Upper lobe of right lung (tissue), 1 donor: ENCODE measurements at regions not wholly inside any gene's neighbourhood (a gene's known extent, or its start where the extent isn't known, plus 50 kb on each side); places are given as distances from the start of the nearest gene placed in this dataset.

Source experiments
- ATAC-seq: fragments of 200-7000 bp; cut with Tn5 transposase; one replicate; pipeline ENCODE4 v1.9.1; 2020; ENCODE audit warnings: mild to moderate bottlenecking, moderate library complexity
- DNase-seq: peaks from one replicate; pipeline ENCODE4 v3.0.0-alpha.2; 2020
- H3K27ac ChIP-seq: fragments of 200-600 bp; one replicate; pipeline ENCODE4 v1.8.0; 2022
- H3K27me3 ChIP-seq: fragments of 200-600 bp; one replicate; pipeline ENCODE4 v1.8.0; 2022; ENCODE audit warnings: mild to moderate bottlenecking
- H3K36me3 ChIP-seq: fragments of 200-600 bp; one replicate; pipeline ENCODE4 v1.8.0; 2022
- H3K4me1 ChIP-seq: fragments of 200-600 bp; one replicate; pipeline ENCODE4 v1.8.0; 2022
- H3K4me3 ChIP-seq: fragments of 200-600 bp; one replicate; pipeline ENCODE4 v1.8.0; 2022; ENCODE audit warnings: mild to moderate bottlenecking
- H3K9me3 ChIP-seq: fragments of 200-600 bp; one replicate; pipeline ENCODE4 v1.8.0; 2022
- intact Hi-C: fragments of 100-400 bp; cut with DNase I; formaldehyde crosslinking; loops from one replicate; pipeline ENCODE4 v1.11.0; 2022
- TF ChIP-seq, protein P1 (sequence below): fragments of 200-600 bp; IDR thresholded peaks from one replicate; pipeline ENCODE4 v1.8.0; 2022; ENCODE audit warnings: antibody characterized with exemption
- donor health status: DM: no; HTN: yes; CAD: no; lungs with severe emphysema.

DNA sequence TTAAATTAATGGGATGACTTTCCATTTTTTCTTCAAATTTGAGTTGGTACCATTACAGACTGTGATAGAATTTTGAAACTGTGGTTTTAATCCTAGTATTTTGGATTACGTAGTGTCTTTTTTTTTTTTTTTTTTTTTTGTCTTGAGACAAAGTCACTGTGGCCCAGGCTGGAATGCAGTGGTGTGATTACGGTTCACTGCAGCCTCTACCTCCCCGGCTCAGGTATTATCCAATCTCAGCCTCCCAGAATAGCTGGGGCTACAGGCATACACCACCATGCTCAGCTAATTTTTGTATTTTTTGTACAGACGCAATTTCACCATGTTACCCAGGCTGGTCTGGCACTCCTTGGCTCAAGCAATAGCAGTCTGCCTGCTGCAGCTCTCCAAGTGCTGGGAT, 87.1 kb downstream of the SOX4 start:
- DNase-seq, result no peak
- no peak for ATAC-seq

DNA sequence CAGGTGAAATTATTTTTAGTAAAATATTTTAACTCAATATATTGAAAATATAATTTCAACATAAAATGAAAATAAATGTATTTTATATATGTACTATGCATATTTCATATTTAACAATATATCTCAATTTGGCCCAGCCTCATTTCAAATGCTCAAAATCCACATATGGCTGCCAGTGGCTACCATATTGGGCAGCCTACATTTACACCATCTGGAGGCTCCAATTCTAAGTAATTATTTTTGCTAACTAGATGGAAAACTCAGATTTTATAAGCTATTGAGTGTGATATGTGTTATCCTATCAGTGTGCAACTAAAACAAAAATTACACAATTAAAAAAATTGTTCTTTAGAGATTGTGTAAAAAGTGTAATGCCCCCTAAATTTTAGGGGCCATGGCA, 96.9 kb downstream of the SOX4 start:
- Histone ChIP-seq H3K27me3 (no peaks in the 10 kb centered on the region), H3K4me1 (peaks cover 4% of the 10 kb centered on the region), H3K9me3 (no peaks in the 10 kb centered on the region), H3K27ac (no peak overlapping the region), H3K4me3 (no peak overlapping the region), H3K36me3 (no peaks in the 10 kb centered on the region)
- no peak for ATAC-seq
- DNase-seq, result no peak
- TF ChIP-seq, protein P1, sequence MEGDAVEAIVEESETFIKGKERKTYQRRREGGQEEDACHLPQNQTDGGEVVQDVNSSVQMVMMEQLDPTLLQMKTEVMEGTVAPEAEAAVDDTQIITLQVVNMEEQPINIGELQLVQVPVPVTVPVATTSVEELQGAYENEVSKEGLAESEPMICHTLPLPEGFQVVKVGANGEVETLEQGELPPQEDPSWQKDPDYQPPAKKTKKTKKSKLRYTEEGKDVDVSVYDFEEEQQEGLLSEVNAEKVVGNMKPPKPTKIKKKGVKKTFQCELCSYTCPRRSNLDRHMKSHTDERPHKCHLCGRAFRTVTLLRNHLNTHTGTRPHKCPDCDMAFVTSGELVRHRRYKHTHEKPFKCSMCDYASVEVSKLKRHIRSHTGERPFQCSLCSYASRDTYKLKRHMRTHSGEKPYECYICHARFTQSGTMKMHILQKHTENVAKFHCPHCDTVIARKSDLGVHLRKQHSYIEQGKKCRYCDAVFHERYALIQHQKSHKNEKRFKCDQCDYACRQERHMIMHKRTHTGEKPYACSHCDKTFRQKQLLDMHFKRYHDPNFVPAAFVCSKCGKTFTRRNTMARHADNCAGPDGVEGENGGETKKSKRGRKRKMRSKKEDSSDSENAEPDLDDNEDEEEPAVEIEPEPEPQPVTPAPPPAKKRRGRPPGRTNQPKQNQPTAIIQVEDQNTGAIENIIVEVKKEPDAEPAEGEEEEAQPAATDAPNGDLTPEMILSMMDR, result no peak
- intact Hi-C loops, result no loop called here

More for the DNA sequence above, 87.1 kb downstream of the SOX4 start:
- TF ChIP-seq, protein P1, result no peak
- no peak overlapping the region for H3K4me3 ChIP-seq
- H3K27ac ChIP-seq, result no peak overlapping the region
- H3K27me3 ChIP-seq, result no peaks in the 10 kb centered on the region
- no peaks in the 10 kb centered on the region for H3K9me3 ChIP-seq
- no peaks in the 10 kb centered on the region for H3K4me1 ChIP-seq
- intact Hi-C loops, result no loop called here
- H3K36me3 ChIP-seq, result no peaks in the 10 kb centered on the region

DNA sequence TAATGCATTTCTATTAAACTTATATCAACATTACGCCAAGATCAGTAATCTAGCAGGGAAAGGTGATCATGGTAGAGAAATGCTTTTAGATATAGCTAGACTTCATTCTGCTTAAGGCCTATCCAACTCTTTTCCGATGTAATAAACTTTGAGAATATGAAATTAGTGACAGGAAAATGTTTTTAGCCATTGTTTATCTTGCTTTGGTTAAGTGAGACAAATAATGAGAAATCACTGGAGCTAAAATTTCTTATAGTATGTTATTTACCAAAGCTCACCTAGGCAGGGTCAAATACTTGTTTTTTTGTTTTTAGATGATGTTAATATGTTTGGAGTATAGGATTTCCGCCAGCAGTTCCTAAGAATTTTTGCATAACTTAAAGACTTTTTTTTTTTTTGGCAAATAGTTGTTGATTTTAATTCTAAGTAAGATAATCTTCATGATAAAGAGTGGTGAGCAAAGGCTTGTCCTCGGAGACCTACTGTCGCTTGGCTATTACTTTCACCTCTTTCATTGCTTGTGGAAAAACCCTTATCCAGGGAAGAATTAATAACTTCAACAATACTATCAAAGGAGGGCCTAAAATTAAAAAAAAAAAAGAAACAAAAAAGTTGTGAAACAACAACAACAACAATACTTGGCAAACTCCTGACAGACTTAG, 98.3 kb downstream of the SOX4 start:
- DNase-seq (no peak), ATAC-seq (no peak)
- no peaks in the 10 kb centered on the region for H3K36me3 ChIP-seq
- no peaks in the 10 kb centered on the region for H3K9me3 ChIP-seq
- no peak overlapping the region for H3K4me3 ChIP-seq
- H3K27ac ChIP-seq, result no peak overlapping the region
- TF ChIP-seq, protein P1, result no peak
- no peaks in the 10 kb centered on the region for H3K27me3 ChIP-seq
- intact Hi-C loops, result no loop called here
- peaks cover 4% of the 10 kb centered on the region for H3K4me1 ChIP-seq

DNA sequence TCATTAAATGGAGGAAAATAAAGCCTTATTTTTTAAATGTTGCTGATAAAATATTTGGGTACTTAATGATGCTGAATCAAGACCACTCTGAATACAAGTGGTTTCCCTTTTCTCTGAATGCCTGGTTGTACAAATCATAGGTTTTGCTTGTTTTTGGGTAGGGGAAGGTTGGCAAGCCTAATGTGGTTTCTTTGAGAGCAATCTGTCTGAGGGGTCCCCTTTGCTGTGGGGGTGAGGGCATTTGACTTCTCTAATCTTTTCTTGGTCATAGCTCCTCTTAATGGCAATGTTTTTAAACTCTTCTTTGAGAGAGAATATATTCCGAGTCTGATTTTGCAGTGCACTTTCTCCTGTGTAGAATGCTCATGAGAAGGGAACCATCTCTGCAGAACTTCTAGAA, 99.2 kb downstream of the SOX4 start:
- Histone ChIP-seq H3K36me3 (no peaks in the 10 kb centered on the region), H3K4me3 (no peak overlapping the region), H3K27me3 (no peaks in the 10 kb centered on the region), H3K27ac (no peak overlapping the region), H3K4me1 (peaks cover 4% of the 10 kb centered on the region), H3K9me3 (no peaks in the 10 kb centered on the region)
- intact Hi-C loops, result no loop called here
- TF ChIP-seq, protein P1, result no peak
- ATAC-seq (no peak), DNase-seq (no peak)

DNA sequence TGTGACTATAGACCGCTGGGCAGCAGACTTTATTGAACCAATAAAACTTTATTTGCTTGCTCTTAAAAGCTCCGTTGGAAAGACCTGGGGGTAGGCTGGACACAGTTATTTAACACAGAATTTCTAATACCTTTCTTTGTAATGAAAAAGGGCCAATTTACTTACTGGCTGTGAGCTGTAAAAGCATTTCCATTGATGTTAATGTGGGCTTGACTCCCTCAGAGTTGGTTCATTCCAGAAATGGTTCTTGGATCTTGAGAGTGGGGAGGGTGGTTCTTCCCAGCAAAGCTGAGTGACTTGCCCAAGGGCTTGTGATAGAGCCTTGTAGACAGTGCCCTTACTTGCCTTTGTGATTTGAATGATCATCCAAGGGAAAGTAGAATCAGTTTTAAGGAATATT, 100.6 kb downstream of the SOX4 start:
- TF ChIP-seq, protein P1, result no peak
- ATAC-seq, result no peak
- intact Hi-C loops, result no loop called here

More for the DNA sequence above, 100.6 kb downstream of the SOX4 start:
- Histone ChIP-seq H3K36me3 (no peaks in the 10 kb centered on the region), H3K9me3 (no peaks in the 10 kb centered on the region), H3K27me3 (no peaks in the 10 kb centered on the region), H3K4me3 (no peak overlapping the region), H3K4me1 (peaks cover 4% of the 10 kb centered on the region), H3K27ac (no peak overlapping the region)
- no peak for DNase-seq
